ENCODE measurements at regions not wholly inside any gene's neighbourhood (a gene's known extent, or its start where the extent isn't known, plus 50 kb on each side); places are given as distances from the start of the nearest gene placed in this dataset.

DNA sequence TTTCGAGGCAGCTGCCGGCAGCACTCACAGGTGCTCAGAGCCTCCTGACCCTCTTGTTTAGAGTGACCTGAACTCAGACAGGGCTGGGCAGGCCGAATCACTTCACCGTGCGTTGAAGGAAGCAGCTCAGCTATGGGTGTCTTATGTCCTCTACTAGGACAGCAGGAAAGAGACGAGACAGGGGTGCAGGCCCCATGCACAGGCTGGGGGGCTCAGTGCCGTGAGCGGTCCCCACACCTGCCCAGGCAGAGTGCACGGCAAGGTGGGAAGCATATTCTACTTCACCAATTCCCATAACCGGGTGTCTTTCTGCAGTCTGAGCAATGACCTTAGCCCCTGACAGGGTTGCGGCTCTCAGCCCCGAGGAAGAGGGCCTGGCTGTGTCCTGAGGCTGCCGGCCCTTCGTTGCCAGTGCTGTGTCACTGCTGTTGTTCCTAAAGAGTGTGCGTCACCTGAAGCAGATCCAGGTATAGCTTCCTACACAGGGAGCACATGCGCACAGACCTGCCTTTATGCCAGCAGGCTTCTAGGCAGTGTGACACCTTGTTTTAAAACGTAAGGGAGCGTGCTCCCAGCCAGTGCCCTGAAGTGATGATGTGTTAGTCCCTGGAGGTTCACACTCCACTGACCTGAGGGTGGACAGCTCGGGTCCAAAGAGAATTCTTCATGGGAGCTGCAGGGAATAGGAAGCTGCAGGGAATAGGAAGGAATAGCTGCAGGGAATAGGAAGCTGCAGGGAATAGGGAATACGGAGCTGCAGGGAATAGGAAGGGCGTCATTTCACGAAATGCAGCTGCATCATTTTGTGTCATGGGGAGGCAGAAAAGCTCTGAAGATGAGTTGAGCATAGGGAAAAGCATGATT is 207.9 kb upstream of the SALL3 start:
- H3K4me1 ChIP-seq = no peaks in the 10 kb centered on the region
- H3K4me3 ChIP-seq = no peak overlapping the region
- peaks cover 0 to 10% (median 0%) of the 10 kb centered on the region in 3 donors for H3K27me3 ChIP-seq
- no peaks in the 10 kb centered on the region for H3K36me3 ChIP-seq
- no peak for DNase-seq
- intact Hi-C loops (cut with DNase I) = no loop called here
- no peaks in the 10 kb centered on the region for H3K9me3 ChIP-seq
- no peak overlapping the region for H3K27ac ChIP-seq
- TF ChIP-seq POLR2AphosphoS5 (IDR thresholded peaks at IDR 0.05) (no peak), EP300 (IDR thresholded peaks at IDR 0.05) (no peak), POLR2A (IDR thresholded peaks at IDR 0.05) (no peak)
- TF ChIP-seq, protein P1, sequence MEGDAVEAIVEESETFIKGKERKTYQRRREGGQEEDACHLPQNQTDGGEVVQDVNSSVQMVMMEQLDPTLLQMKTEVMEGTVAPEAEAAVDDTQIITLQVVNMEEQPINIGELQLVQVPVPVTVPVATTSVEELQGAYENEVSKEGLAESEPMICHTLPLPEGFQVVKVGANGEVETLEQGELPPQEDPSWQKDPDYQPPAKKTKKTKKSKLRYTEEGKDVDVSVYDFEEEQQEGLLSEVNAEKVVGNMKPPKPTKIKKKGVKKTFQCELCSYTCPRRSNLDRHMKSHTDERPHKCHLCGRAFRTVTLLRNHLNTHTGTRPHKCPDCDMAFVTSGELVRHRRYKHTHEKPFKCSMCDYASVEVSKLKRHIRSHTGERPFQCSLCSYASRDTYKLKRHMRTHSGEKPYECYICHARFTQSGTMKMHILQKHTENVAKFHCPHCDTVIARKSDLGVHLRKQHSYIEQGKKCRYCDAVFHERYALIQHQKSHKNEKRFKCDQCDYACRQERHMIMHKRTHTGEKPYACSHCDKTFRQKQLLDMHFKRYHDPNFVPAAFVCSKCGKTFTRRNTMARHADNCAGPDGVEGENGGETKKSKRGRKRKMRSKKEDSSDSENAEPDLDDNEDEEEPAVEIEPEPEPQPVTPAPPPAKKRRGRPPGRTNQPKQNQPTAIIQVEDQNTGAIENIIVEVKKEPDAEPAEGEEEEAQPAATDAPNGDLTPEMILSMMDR (IDR thresholded peaks at IDR 0.05) = no peak
- 86 to 88% methylated on average over 22 of the region's 22 CpGs for WGBS, 2 donors

DNA sequence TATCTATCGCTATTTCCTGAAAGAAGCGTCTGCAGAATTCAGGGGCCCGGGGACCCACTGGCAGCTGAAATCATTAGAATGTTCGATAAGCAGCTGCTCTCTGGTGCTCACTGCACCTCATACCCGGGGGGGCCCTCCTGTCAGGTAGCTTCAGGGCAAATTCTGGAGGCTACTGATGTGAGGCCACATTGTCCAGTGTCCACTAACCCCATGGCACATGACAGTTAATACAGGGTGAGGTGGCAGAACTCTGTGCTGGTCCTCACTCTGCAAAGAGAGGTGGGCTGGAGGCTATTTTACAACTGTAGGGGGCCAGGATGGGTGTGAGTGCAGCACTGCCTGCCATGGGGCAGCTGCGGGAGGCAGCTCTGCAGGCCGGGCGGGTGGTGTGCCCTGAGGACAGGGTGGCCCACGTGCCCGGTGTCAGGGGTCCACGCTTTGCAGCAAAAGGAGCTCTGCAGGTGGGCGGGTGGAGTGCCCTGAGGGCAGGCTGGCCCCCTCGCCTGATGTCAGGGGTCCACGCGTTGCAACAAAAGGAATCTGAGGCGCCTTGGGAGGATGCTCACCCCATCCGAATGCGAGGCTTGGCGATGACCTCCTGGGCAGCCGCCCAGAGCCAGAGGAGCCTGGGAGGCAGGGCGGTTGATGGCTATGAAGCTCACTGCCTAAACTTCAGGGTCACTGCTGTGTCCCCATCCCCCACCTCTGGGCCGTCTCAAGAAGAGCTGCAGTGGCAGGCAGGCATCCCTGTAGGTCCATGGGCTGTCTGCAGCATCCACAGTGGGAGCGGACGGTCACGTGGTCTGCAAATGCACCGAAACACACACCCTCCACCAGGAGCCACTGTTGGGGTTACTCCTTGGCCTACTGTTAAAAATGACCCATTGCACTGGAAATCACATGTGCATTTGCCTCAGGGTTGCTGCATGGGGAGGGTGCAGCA is 207.0 kb upstream of the SALL3 start:
- DNase-seq = peak; percentile 50
- Histone ChIP-seq H3K9me3 (no peaks in the 10 kb centered on the region), H3K4me3 (no peak overlapping the region), H3K4me1 (no peaks in the 10 kb centered on the region), H3K27me3 (peaks cover 0 to 10% (median 0%) of the 10 kb centered on the region in 3 donors), H3K36me3 (no peaks in the 10 kb centered on the region), H3K27ac (no peak overlapping the region)
- intact Hi-C loops (cut with DNase I) = no loop called here
- no peak for TF ChIP-seq POLR2A (IDR thresholded peaks at IDR 0.05)
- TF ChIP-seq, protein P1 (IDR thresholded peaks at IDR 0.05) = no peak
- no peak for TF ChIP-seq EP300 (IDR thresholded peaks at IDR 0.05)
- TF ChIP-seq POLR2AphosphoS5 (IDR thresholded peaks at IDR 0.05) = no peak
- WGBS, 2 donors = 85 to 89% methylated on average over 26 of the region's 26 CpGs

DNA sequence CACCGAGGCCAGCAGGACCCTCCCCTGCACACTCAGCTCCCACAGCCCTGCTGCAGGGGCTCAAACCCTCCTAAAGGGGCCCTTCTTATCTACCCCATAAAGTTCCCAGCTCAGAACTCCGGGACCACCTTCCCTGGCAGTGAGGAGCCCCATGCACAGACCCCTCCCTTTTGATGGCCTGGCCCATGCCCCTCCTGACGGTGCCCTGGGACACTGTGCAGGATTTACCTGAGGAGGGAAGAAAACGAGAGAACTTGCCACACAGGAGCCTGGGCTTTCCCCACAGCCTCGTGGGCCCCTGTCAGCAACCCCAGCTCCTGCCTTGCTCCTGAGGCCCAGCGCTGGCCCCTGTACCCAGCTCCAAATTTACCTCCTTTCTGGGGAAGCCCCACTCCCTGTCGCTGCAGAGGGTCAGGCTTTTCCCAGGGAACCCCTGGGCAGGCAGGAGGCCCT is 206.3 kb upstream of the SALL3 start:
- DNase-seq = peak; percentile 39
- no peak for TF ChIP-seq POLR2AphosphoS5 (IDR thresholded peaks at IDR 0.05)
- TF ChIP-seq, protein P1 (IDR thresholded peaks at IDR 0.05) = no peak
- TF ChIP-seq EP300 (IDR thresholded peaks at IDR 0.05) = no peak
- TF ChIP-seq POLR2A (IDR thresholded peaks at IDR 0.05) = no peak
- no peaks in the 10 kb centered on the region for H3K36me3 ChIP-seq
- H3K4me1 ChIP-seq = no peaks in the 10 kb centered on the region
- no peaks in the 10 kb centered on the region for H3K9me3 ChIP-seq
- intact Hi-C loops (cut with DNase I) = no loop called here
- 72 to 78% methylated on average over 7 of the region's 7 CpGs for WGBS, 2 donors
- H3K27me3 ChIP-seq = peaks cover 0 to 10% (median 0%) of the 10 kb centered on the region in 3 donors
- no peak overlapping the region for H3K27ac ChIP-seq
- no peak overlapping the region for H3K4me3 ChIP-seq

DNA sequence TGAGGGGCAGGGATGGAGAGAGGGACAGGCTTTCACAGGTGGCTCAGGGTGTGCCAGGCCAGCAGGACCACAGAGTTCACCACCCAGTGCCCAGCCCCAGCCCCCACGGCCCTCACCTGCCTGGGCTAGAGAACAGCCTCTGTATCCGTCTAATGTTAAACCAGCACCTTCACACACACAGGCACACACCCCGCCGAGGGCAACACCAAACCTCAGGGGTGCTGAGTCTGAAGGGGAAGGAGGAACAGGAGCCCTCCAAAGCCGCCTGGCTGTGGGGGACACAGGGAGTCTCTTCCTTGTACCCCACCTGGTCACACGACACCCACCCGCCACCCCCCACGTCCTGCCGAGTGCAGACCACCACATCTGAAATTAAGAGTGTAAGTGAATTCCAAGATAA is 205.8 kb upstream of the SALL3 start:
- 41 to 69% methylated on average over 9 of the region's 9 CpGs for WGBS, 2 donors
- intact Hi-C loops (cut with DNase I) = no loop called here

More for the DNA sequence above, 205.8 kb upstream of the SALL3 start:
- H3K4me1 ChIP-seq = no peaks in the 10 kb centered on the region
- H3K27ac ChIP-seq = no peak overlapping the region
- peaks cover 0 to 9% (median 0%) of the 10 kb centered on the region in 3 donors for H3K27me3 ChIP-seq
- DNase-seq = peak; percentile 46
- H3K36me3 ChIP-seq = no peaks in the 10 kb centered on the region
- no peak overlapping the region for H3K4me3 ChIP-seq
- H3K9me3 ChIP-seq = no peaks in the 10 kb centered on the region
- TF ChIP-seq POLR2AphosphoS5 (IDR thresholded peaks at IDR 0.05) (no peak), EP300 (IDR thresholded peaks at IDR 0.05) (no peak), POLR2A (IDR thresholded peaks at IDR 0.05) (no peak)
- TF ChIP-seq, protein P1 (IDR thresholded peaks at IDR 0.05) = no peak

Data from sigmoid colon (tissue), 6 donors.